GM18517 (cell line): ENCODE measurements at regions not wholly inside any gene's neighbourhood (a gene's known extent, or its start where the extent isn't known, plus 50 kb on each side); places are given as distances from the start of the nearest gene placed in this dataset.

Source experiments
- ATAC-seq: cut with Tn5 transposase; IDR thresholded peaks from one replicate; pipeline ENCODE4 v1.9.1; 2021; ENCODE audit warnings: mild to moderate bottlenecking, moderate library complexity; ENCODE audit not compliant: unreplicated experiment

GRCh38 chr7:25926451-25926850 lies 225.5 kb upstream of the NFE2L3 start:
- ATAC-seq: no peak

- no peak for ATAC-seq
Measured at GRCh38 chr7:25926891-25927625, 224.9 kb upstream of the NFE2L3 start.

GRCh38 chr7:25927626-25927978 lies 224.4 kb upstream of the NFE2L3 start:
- ATAC-seq: no peak

GRCh38 chr7:25928549-25929330 lies 223.3 kb upstream of the NFE2L3 start:
- ATAC-seq: no peak

- no peak for ATAC-seq
Measured at GRCh38 chr7:25929448-25929847, 222.6 kb upstream of the NFE2L3 start.

DNA sequence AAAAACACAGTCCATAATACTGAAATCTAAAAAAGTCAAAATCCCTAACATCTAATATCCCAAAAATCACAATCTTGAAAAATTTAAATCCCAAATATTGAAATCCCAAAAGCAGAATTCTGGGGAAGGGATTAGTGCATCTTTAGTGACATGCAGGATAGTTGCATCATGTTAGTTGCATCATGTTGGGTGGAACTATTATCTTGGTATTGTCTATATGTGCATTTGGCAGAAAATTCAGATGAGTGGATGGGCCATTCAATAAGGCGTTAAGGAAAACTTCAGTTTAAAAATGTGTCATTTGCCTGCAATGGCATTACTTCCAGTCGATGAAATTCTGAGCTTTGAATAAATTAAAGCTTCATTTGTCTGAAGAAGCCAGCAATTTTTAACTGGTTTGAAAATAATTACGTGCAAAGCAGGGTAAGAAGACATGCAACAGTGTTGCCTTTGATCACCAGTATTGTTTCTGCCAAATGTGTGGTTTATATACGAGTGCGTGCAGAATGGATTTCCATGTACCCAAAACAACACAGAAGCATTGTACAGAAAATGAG lies 221.4 kb upstream of the NFE2L3 start:
- no peak for ATAC-seq

- ATAC-seq: no peak
Measured at GRCh38 chr7:25931156-25931555, 220.8 kb upstream of the NFE2L3 start.

DNA sequence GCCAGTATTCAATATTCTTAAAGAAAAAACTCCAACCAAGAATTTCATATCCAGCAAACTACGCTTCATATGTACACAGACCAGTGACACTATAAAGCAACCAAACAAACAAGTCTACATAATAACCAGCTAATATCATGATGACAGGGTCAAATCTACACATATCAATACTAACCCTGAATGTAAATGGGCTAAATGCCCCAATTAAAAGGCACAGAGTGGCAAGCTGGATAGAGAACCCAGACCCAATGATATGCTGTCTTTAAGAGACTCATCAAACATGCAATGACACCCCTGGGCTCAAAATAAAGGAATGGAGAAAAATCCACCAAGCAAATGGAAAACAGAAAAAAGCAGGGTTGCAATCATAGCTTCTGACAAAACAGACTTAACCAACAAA lies 218.1 kb upstream of the NFE2L3 start:
- no peak for ATAC-seq

- ATAC-seq: no peak
Measured at GRCh38 chr7:25940086-25940906, 211.7 kb upstream of the NFE2L3 start.

DNA sequence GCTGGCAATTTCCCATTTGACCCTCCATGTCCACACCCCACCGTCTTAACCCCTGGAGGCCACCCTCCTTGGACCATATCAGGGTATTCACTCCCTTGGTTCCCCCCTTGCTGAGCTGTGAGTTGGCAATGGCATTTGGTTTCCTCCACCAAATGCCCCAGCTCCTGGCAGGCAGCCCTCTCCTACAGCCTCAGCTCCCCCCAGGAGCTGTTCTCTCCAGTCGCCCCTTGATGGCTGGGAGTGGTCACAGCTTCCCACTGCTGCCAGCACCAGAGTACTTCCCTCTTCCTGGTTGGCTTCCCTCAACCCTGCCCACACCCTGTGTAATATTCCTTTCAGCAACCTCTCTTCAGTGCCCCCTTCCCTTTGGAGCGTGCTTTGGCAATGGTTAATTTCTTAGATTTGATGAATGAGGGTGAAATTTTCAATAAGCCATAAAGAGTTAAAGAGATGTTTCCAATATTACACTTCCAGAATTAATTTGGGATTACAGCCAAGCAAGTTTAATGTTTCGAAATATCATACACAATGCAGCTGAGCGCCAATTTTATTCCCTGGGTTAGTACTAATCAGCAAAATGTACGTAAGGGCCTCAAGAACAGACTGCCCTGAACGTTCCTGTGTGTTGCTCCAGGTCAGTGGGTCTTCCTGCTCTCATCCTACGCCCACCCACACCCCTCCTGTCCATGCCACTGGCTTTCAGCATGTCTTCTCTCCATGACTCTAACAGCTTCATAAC lies 207.1 kb upstream of the NFE2L3 start:
- ATAC-seq: no peak

DNA sequence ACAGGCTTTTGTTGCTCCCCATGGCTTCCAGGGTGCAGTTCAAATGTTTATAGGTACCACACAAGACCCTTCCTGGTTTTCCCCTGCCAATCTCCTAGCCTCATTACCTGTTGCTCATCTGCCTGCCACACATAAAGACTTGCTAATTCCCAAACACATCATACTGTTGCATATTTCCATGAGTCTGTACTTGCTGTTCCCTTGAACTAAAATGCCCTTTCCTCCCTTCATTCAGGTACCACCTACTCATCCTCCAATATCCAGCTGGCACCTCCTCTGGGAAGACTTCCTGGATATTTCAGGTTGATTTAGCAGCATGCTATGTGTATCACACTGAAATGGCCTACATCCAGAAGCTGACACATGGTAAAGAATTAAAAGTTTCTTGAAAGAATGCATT lies 206.4 kb upstream of the NFE2L3 start:
- no peak for ATAC-seq

GRCh38 chr7:25946181-25946580 lies 205.8 kb upstream of the NFE2L3 start:
- no peak for ATAC-seq

DNA sequence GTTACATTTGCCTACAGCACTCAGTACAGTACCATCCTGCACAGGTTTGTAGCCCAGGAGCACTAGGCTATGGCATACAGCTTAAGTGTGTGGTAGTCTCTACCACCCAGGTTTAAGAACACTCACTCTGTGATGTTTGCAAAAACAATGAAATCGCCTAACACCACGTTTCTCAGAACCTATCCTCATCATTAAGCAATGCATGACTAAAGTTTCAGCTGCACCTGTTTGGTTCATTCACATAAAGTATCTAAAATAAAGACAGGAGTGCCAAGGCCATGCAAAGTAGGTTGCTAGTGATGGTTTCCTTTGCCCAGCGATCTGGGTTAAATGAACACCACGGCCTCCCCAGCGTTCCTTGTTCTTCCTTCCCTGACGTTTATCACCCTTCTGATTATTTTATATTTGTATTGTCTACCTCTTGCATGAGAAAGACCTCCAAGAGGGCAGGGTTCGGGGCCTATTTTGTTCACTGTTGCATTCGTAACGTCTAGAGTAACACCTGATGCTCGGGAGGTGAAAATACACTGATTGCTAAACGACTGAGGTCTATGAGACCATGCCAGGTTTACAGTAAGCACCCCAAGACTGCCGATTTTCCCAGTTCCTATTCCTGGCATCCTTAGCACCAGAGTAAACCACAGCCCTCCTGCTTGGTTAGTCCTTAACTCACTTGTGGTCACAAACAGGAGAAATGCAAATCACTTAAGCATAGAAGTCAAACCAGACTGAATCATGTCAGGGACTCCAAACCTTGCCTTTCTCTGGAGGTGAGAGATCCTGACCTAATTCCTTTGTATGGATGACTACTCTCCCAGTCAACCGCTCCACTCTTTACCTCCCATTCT lies 204.1 kb upstream of the NFE2L3 start:
- peak; percentile 45 for ATAC-seq

DNA sequence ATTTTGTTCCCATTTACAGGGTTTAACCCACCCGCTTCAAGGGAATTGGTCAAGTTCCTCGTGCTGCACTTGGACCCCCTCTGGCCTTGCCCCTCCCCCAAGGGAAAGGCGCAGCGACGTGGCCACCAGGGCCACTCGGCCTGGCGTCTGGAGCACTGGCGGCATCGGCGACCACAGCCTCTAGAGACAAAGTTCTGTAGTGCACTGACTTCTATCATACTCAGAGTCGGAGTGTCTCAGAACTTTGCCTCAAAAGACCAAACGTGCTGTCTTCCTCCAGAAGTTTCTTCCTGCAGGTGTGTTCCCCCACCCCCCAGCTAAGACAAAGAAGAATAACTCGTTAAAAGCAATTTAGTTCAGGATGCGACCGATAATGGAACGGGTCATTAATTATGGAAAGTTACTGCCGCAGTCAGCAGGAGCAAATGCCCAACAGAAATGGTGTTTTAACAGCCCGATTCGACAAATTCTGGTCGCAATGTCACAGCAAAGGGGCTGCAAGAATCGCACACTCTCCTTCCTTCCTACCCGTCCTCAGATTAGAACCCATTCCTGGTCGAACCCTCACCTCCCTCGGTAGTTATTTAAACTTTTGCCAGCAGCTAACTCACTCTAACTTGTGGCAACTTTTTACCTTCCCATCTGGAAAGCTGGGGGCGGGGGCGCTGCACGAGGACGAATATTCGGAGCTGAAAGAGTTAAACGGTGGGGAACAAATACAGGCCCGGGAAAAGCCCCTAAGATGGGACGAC lies 202.1 kb upstream of the NFE2L3 start:
- ATAC-seq: no peak

DNA sequence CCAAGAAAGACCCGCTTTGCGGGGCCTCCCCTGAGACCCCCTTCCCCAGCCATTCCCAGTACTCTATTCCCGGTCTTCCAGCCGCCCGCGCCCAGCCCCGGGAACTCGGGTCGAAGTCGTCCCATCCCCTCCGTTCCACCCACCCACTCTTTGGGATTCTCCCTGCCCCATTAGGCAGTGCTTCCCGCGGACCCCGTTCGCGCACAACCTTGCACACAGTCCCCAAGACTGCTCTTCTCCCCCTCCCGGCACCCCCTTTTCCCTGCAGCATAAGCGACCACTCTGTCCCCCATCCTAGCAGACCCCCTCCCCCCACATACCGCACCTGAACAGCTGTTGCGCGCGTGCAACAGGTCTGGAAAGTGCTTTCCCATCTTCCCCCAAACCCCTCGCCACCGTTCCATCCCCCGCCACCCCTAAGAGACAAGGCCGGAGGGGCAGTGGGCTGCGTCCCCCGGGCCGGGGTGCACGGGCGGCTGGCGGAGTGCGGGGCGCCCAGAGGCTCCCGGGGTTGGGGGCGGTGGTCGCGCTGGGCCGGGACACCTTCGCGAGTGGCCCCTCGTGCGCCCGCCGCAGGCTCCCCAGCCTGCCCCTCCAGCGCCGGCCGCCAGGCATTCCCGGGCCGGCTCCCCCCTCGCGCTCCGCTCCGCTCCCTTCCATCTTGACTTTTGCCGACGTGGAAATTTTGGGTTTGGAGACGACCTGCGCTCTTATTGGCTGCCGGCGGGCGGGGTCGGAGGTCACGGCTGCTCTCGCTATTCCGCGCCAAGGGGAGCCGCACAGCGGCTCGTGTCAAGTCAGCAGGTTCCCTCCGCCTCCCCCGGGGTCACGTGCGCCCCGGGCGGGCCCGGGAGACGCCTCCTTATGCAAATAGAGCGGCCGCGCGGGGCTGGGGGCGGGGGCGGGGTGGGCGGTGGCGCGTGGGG lies 201.2 kb upstream of the NFE2L3 start:
- peak; percentile 63 for ATAC-seq

GRCh38 chr7:25951414-25952260 lies 200.4 kb upstream of the NFE2L3 start:
- ATAC-seq: peak; percentile 40
